OCI-LY1 (cell line): ENCODE measurements at regions not wholly inside any gene's neighbourhood (a gene's known extent, or its start where the extent isn't known, plus 50 kb on each side); places are given as distances from the start of the nearest gene placed in this dataset.

ENCODE experiments used
- H2AFZ ChIP-seq: fragments of 200-600 bp; sonication (generic), shearing (Covaris generic); 2 replicates; pipeline ENCODE4 v1.6.0; 2014; ENCODE audit warnings: antibody characterized with exemption, mild to moderate bottlenecking, low read length
- H3F3A ChIP-seq: fragments of 200-600 bp; sonication (generic), shearing (Covaris generic); 2 replicates; pipeline ENCODE4 v1.6.0; 2014; ENCODE audit warnings: mild to moderate bottlenecking, antibody characterized with exemption, low read length, moderate library complexity; ENCODE audit not compliant: insufficient read depth
- H3K27ac ChIP-seq: fragments of 200-600 bp; sonication (generic); 2 replicates; pipeline ENCODE4 v1.5.1; 2014; ENCODE audit warnings: low read length, mixed run types, mild to moderate bottlenecking, low read depth; ENCODE audit not compliant: poor library complexity, severe bottlenecking
- H3K27me3 ChIP-seq: fragments of 200-600 bp; sonication (generic); 2 replicates; pipeline ENCODE4 v1.6.0; 2014; ENCODE audit warnings: antibody characterized with exemption, mild to moderate bottlenecking, low read length, moderate library complexity; ENCODE audit not compliant: insufficient read depth
- H3K36me3 ChIP-seq: fragments of 200-600 bp; sonication (generic); 2 replicates; pipeline ENCODE4 v1.6.1; 2014; ENCODE audit warnings: mild to moderate bottlenecking, antibody characterized with exemption, low read length, moderate library complexity, mixed read lengths; ENCODE audit not compliant: insufficient read depth
- H3K4me1 ChIP-seq: fragments of 200-600 bp; sonication (generic); 2 replicates; pipeline ENCODE4 v1.5.1; 2014; ENCODE audit warnings: mild to moderate bottlenecking, low read length, moderate library complexity; ENCODE audit not compliant: insufficient read depth, severe bottlenecking
- H3K4me2 ChIP-seq: fragments of 200-600 bp; sonication (generic), shearing (Covaris generic); 2 replicates; pipeline ENCODE4 v1.6.1; 2014; ENCODE audit warnings: low read length
- H3K4me3 ChIP-seq: fragments of 200-600 bp; sonication (generic); 2 replicates; pipeline ENCODE4 v1.5.1; 2014; ENCODE audit warnings: low read length, low read depth, mild to moderate bottlenecking, mixed read lengths; ENCODE audit not compliant: poor library complexity, severe bottlenecking
- H3K79me2 ChIP-seq: fragments of 200-600 bp; shearing (Covaris generic); 2 replicates; pipeline ENCODE4 v1.6.1; 2016; ENCODE audit warnings: mixed run types, low read length, mixed read lengths; ENCODE audit not compliant: insufficient read depth
- H3K9ac ChIP-seq: fragments of 200-600 bp; sonication (generic), shearing (Covaris generic); 2 replicates; pipeline ENCODE4 v1.6.1; 2014; ENCODE audit warnings: mild to moderate bottlenecking, low read length, mixed read lengths
- H3K9me2 ChIP-seq: fragments of 200-600 bp; sonication (generic), shearing (Covaris generic); 2 replicates; pipeline ENCODE4 v1.6.1; 2014; ENCODE audit warnings: low read depth, mild to moderate bottlenecking, low read length, mixed read lengths
- H3K9me3 ChIP-seq: fragments of 200-600 bp; shearing (Covaris generic); 2 replicates; pipeline ENCODE4 v1.6.1; 2014; ENCODE audit warnings: low read length, mixed read lengths
- H4K20me1 ChIP-seq: fragments of 200-600 bp; sonication (generic), shearing (Covaris generic); 2 replicates; pipeline ENCODE4 v1.6.0; 2016; ENCODE audit warnings: mild to moderate bottlenecking, low read length; ENCODE audit not compliant: insufficient read depth
- EZH2 ChIP-seq: fragments of 200-600 bp; sonication (generic), shearing (Covaris generic); IDR thresholded peaks from 2 replicates; pipeline ENCODE4 v1.8.0; 2017; ENCODE audit warnings: borderline replicate concordance, mixed run types, mild to moderate bottlenecking, antibody characterized with exemption, low read length, moderate library complexity, mixed read lengths
- TF ChIP-seq, protein P1 (sequence below): fragments of 200-600 bp; sonication (generic), shearing (Covaris generic); IDR thresholded peaks from 2 replicates; pipeline ENCODE4 v1.5.1; 2017; ENCODE audit warnings: mild to moderate bottlenecking, antibody characterized with exemption, low read length, moderate library complexity, mixed read lengths

DNA sequence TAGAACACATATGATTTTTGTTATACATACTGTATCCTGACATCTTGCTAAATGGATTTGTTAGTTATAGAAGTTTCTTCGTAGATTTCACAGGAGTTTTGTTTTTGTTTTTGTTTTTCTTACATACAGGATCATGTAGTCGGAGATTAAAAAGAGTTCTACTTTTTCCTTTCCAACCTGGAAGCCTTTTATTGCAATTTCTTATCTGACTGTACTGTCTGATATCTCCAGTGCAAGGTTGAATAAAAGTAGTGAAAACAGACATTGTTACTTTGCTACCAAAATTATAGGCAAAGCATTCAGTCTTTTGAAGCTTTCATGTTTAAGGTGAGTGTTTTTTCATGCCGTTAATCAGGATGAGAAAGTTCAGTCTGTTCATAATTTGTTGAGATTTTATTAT lies 117.4 kb upstream of the PRSS3 start:
- Histone ChIP-seq H3K9me2 (no peaks in the 10 kb centered on the region), H4K20me1 (no peaks in the 10 kb centered on the region), H3K4me1 (no peaks in the 10 kb centered on the region), H3K9ac (no peak overlapping the region), H3K27ac (no peak overlapping the region), H3K4me3 (no peak overlapping the region), H2AFZ (no peak overlapping the region), H3K4me2 (no peak overlapping the region), H3K36me3 (no peaks in the 10 kb centered on the region), H3K27me3 (no peaks in the 10 kb centered on the region), H3K9me3 (no peaks in the 10 kb centered on the region), H3F3A (no peaks in the 10 kb centered on the region), H3K79me2 (no peaks in the 10 kb centered on the region)
- TF ChIP-seq EZH2: no peak
- TF ChIP-seq, protein P1, sequence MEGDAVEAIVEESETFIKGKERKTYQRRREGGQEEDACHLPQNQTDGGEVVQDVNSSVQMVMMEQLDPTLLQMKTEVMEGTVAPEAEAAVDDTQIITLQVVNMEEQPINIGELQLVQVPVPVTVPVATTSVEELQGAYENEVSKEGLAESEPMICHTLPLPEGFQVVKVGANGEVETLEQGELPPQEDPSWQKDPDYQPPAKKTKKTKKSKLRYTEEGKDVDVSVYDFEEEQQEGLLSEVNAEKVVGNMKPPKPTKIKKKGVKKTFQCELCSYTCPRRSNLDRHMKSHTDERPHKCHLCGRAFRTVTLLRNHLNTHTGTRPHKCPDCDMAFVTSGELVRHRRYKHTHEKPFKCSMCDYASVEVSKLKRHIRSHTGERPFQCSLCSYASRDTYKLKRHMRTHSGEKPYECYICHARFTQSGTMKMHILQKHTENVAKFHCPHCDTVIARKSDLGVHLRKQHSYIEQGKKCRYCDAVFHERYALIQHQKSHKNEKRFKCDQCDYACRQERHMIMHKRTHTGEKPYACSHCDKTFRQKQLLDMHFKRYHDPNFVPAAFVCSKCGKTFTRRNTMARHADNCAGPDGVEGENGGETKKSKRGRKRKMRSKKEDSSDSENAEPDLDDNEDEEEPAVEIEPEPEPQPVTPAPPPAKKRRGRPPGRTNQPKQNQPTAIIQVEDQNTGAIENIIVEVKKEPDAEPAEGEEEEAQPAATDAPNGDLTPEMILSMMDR: no peak

DNA sequence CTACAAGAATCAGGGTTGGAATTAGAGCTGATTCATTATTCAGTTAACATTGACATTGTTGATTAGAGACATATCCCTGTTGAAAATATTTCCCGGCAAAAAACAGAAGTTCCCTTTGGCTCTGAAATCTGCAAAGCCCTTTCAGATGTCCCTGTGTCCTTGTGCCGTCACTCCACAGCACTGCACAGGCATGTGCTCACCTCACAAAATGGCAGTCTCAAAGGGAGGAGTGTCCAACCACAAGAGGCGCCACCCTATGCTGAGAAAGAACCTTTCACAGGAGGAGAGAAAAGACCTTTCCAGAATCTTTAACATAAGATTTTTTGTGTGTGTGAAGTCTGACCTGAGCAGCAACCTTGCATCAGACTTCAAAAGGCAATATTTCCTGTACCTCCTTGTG lies 112.8 kb upstream of the PRSS3 start:
- Histone ChIP-seq H3K9ac (no peak overlapping the region), H3F3A (no peaks in the 10 kb centered on the region), H4K20me1 (no peaks in the 10 kb centered on the region), H3K27ac (no peak overlapping the region), H3K36me3 (no peaks in the 10 kb centered on the region), H3K4me3 (no peak overlapping the region), H3K79me2 (no peaks in the 10 kb centered on the region), H3K4me1 (no peaks in the 10 kb centered on the region), H3K4me2 (no peak overlapping the region), H3K9me3 (no peaks in the 10 kb centered on the region), H2AFZ (no peak overlapping the region), H3K27me3 (0 out of 2 replicates have a peak, but pooled peaks cover 7% of the 10 kb centered on the region), H3K9me2 (no peaks in the 10 kb centered on the region)
- TF ChIP-seq, protein P1: no peak
- TF ChIP-seq EZH2: no peak

DNA sequence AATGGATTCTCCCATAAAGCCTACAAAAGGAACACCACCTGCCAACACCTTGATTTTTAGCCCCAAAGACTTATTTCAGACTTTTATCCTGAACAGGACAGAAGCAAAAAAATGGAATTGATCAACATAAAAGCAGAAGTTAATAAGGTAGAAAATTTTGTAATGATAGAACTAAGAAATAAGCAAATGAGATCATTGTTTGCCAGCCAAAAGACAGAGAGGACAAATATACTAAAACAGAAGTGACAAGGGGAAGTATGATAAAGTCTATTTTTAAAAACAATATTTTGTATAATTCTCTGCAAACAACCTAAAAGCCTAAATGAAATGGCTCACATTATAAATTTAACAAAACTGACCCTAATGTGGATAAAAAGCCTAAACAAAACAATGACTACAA lies 110.5 kb upstream of the PRSS3 start:
- Histone ChIP-seq H3K27me3 (0 out of 2 replicates have a peak, but pooled peaks cover 7% of the 10 kb centered on the region), H3K27ac (no peak overlapping the region), H3K9ac (no peak overlapping the region), H3K36me3 (no peaks in the 10 kb centered on the region), H3K4me3 (no peak overlapping the region), H3F3A (no peaks in the 10 kb centered on the region), H3K9me2 (no peaks in the 10 kb centered on the region), H3K4me2 (no peak overlapping the region), H3K9me3 (no peaks in the 10 kb centered on the region), H3K79me2 (no peaks in the 10 kb centered on the region), H3K4me1 (no peaks in the 10 kb centered on the region), H4K20me1 (no peaks in the 10 kb centered on the region), H2AFZ (no peak overlapping the region)
- no peak for TF ChIP-seq EZH2
- TF ChIP-seq, protein P1: no peak
